Thymus (tissue), 11 donors: ENCODE measurements at regions not wholly inside any gene's neighbourhood (a gene's known extent, or its start where the extent isn't known, plus 50 kb on each side); places are given as distances from the start of the nearest gene placed in this dataset.

ENCODE experiments used
- DNase-seq, 9 donors: peaks; one replicate each; pipeline ENCODE4 v3.0.0-alpha.2; 2013; ENCODE audit warnings: low spot score in 9 of 9, low read depth in 6 of 9, missing footprints in 1 of 9
- H3K27ac ChIP-seq, 2 donors: one replicate each; pipeline ENCODE4 v1.5.1; 2013; ENCODE audit warnings: control low read depth in 1 of 2, low read depth in 1 of 2, low read length in 1 of 2, mild to moderate bottlenecking in 1 of 2, moderate library complexity in 1 of 2
- H3K27me3 ChIP-seq, 2 donors: one replicate each; pipeline ENCODE4 v1.5.1; 2013; ENCODE audit warnings: low read length in 1 of 2; ENCODE audit not compliant: control insufficient read depth in 2 of 2, insufficient read depth in 1 of 2
- H3K36me3 ChIP-seq, 2 donors: one replicate each; pipeline ENCODE4 v1.5.1; 2013; ENCODE audit warnings: low read length in 1 of 2, mild to moderate bottlenecking in 1 of 2, moderate library complexity in 1 of 2; ENCODE audit not compliant: control insufficient read depth in 2 of 2, insufficient read depth in 2 of 2
- H3K4me1 ChIP-seq, 2 donors: one replicate each; pipeline ENCODE4 v1.5.1; 2013; ENCODE audit warnings: low read length in 2 of 2; ENCODE audit not compliant: control insufficient read depth in 2 of 2, insufficient read depth in 2 of 2
- H3K4me3 ChIP-seq, 2 donors: one replicate each; pipeline ENCODE4 v1.5.1; 2013; ENCODE audit warnings: low read length in 2 of 2, control low read depth in 1 of 2, mild to moderate bottlenecking in 1 of 2
- H3K9me3 ChIP-seq, 2 donors: one replicate each; pipeline ENCODE4 v1.5.1; 2013; ENCODE audit warnings: low read length in 1 of 2, mild to moderate bottlenecking in 1 of 2; ENCODE audit not compliant: control insufficient read depth in 2 of 2, insufficient read depth in 1 of 2
- WGBS: extraction: QIAGEN DNeasy Blood & Tissue Kit; methylation state at CpG from one replicate; pipeline ENCODE4 v1.1.7; 2013; 5-methylcytosine and 5-hydroxymethylcytosine counted together
- donor health status: healthy.

- Histone ChIP-seq H3K27ac (no peak overlapping the region), H3K36me3 (peaks cover 0 to 5% of the 10 kb centered on the region in 2 donors), H3K4me1 (peaks cover 20 to 50% of the 10 kb centered on the region in 2 donors), H3K9me3 (no peaks in the 10 kb centered on the region), H3K27me3 (no peaks in the 10 kb centered on the region), H3K4me3 (no peak overlapping the region)
- WGBS, result 61% methylated on average over 3 of the region's 3 CpGs
- DNase-seq, result no peak
Observed at GRCh38 chr14:95445161-95445560, 71.3 kb downstream of the SYNE3 start.

GRCh38 chr14:95444132-95445129, 72.0 kb downstream of the SYNE3 start:
- Histone ChIP-seq H3K4me3 (no peak overlapping the region), H3K27me3 (no peaks in the 10 kb centered on the region), H3K9me3 (no peaks in the 10 kb centered on the region), H3K4me1 (peaks cover 20 to 50% of the 10 kb centered on the region in 2 donors), H3K27ac (no peak overlapping the region), H3K36me3 (peaks cover 0 to 5% of the 10 kb centered on the region in 2 donors)
- 92% methylated on average over 16 of the region's 16 CpGs for WGBS
- peak in 1 of 9 donors; percentile 38 for DNase-seq

- Histone ChIP-seq H3K4me1 (peaks cover 20 to 50% of the 10 kb centered on the region in 2 donors), H3K4me3 (no peak overlapping the region), H3K27ac (no peak overlapping the region), H3K36me3 (peaks cover 0 to 4% of the 10 kb centered on the region in 2 donors), H3K9me3 (no peaks in the 10 kb centered on the region), H3K27me3 (no peaks in the 10 kb centered on the region)
- peak; percentile 58 to 89 (median 77) for DNase-seq
- WGBS, result 48% methylated on average over 5 of the region's 5 CpGs
Observed at GRCh38 chr14:95442633-95443021, 73.8 kb downstream of the SYNE3 start.

GRCh38 chr14:95442016-95442632, 74.3 kb downstream of the SYNE3 start:
- Histone ChIP-seq H3K9me3 (no peaks in the 10 kb centered on the region), H3K36me3 (peaks cover 0 to 4% of the 10 kb centered on the region in 2 donors), H3K4me1 (peaks cover 20 to 50% of the 10 kb centered on the region in 2 donors), H3K27me3 (no peaks in the 10 kb centered on the region), H3K4me3 (no peak overlapping the region), H3K27ac (no peak overlapping the region)
- WGBS, result 40% methylated on average over 6 of the region's 6 CpGs
- DNase-seq, result peak in 1 of 9 donors; percentile 34

GRCh38 chr14:95440951-95441350, 75.5 kb downstream of the SYNE3 start:
- no peaks in the 10 kb centered on the region for H3K9me3 ChIP-seq
- WGBS, result 97% methylated on average over 2 of the region's 2 CpGs
- H3K27ac ChIP-seq, result no peak overlapping the region
- peaks cover 4 to 10% of the 10 kb centered on the region in 2 donors for H3K36me3 ChIP-seq
- H3K4me1 ChIP-seq, result peaks cover 13 to 43% of the 10 kb centered on the region in 2 donors
- H3K4me3 ChIP-seq, result no peak overlapping the region
- no peak for DNase-seq
- no peaks in the 10 kb centered on the region for H3K27me3 ChIP-seq

- Histone ChIP-seq H3K27ac (no peak overlapping the region), H3K36me3 (peaks cover 4 to 12% of the 10 kb centered on the region in 2 donors), H3K4me3 (no peak overlapping the region), H3K4me1 (peaks cover 11 to 39% of the 10 kb centered on the region in 2 donors), H3K9me3 (no peaks in the 10 kb centered on the region), H3K27me3 (no peaks in the 10 kb centered on the region)
- no peak for DNase-seq
- WGBS, result 93% methylated on average over 5 of the region's 5 CpGs
Observed at GRCh38 chr14:95440496-95440895, 76.0 kb downstream of the SYNE3 start.

- H3K4me3 ChIP-seq, result no peak overlapping the region
- H3K36me3 ChIP-seq, result peaks cover 4 to 12% of the 10 kb centered on the region in 2 donors
- H3K27me3 ChIP-seq, result no peaks in the 10 kb centered on the region
- H3K4me1 ChIP-seq, result peaks cover 11 to 33% of the 10 kb centered on the region in 2 donors
- no peak for DNase-seq
- H3K9me3 ChIP-seq, result no peaks in the 10 kb centered on the region
- H3K27ac ChIP-seq, result no peak overlapping the region
- WGBS, result 93% methylated on average over 14 of the region's 14 CpGs
Observed at GRCh38 chr14:95439881-95440280, 76.6 kb downstream of the SYNE3 start.

- H3K4me1 ChIP-seq, result peaks cover 3 to 12% of the 10 kb centered on the region in 2 donors
- H3K36me3 ChIP-seq, result peaks cover 10 to 12% of the 10 kb centered on the region in 2 donors
- no peak overlapping the region for H3K27ac ChIP-seq
- no peaks in the 10 kb centered on the region for H3K9me3 ChIP-seq
- WGBS, result 89% methylated on average over 5 of the region's 5 CpGs
- H3K4me3 ChIP-seq, result no peak overlapping the region
- DNase-seq, result no peak
- H3K27me3 ChIP-seq, result no peaks in the 10 kb centered on the region
Observed at GRCh38 chr14:95437715-95438114, 78.7 kb downstream of the SYNE3 start.

GRCh38 chr14:95436354-95436753, 80.1 kb downstream of the SYNE3 start:
- Histone ChIP-seq H3K27me3 (no peaks in the 10 kb centered on the region), H3K9me3 (no peaks in the 10 kb centered on the region), H3K4me3 (no peak overlapping the region), H3K27ac (no peak overlapping the region), H3K36me3 (peaks cover 12 to 14% of the 10 kb centered on the region in 2 donors), H3K4me1 (no peaks in the 10 kb centered on the region)
- 90% methylated on average over 4 of the region's 4 CpGs for WGBS
- no peak for DNase-seq
